Activated T-cell treated with anti-CD3 and anti-CD28 coated beads, Interleukin-2, amount 50 U/mL, for 48 hours (primary cell): ENCODE measurements at regions not wholly inside any gene's neighbourhood (a gene's known extent, or its start where the extent isn't known, plus 50 kb on each side); places are given as distances from the start of the nearest gene placed in this dataset.

Experiments
- DNase-seq, 2 experiments: peaks; one replicate each; pipeline ENCODE4 v3.0.0-alpha.2; 2020

GRCh38 chr14:89600950-89601826 is 184.2 kb upstream of the FOXN3 start:
- no peak for DNase-seq

GRCh38 chr14:89600029-89600428 is 183.0 kb upstream of the FOXN3 start:
- no peak for DNase-seq

- no peak for DNase-seq
Observed at GRCh38 chr14:89598548-89599186, 181.6 kb upstream of the FOXN3 start.

GRCh38 chr14:89592961-89593360 is 175.9 kb upstream of the FOXN3 start:
- DNase-seq = no peak

- no peak for DNase-seq
Observed at GRCh38 chr14:89589400-89590118, 172.5 kb upstream of the FOXN3 start.

- no peak for DNase-seq
Observed at GRCh38 chr14:89588840-89589296, 171.8 kb upstream of the FOXN3 start.

- DNase-seq = no peak
Observed at GRCh38 chr14:89588016-89588415, 171.0 kb upstream of the FOXN3 start.

- DNase-seq = no peak
Observed at GRCh38 chr14:89587136-89587420, 170.0 kb upstream of the FOXN3 start.

GRCh38 chr14:89586258-89587135 is 169.5 kb upstream of the FOXN3 start:
- no peak for DNase-seq

- no peak for DNase-seq
Observed at GRCh38 chr14:89578156-89578555, 161.1 kb upstream of the FOXN3 start.

- no peak for DNase-seq
Observed at GRCh38 chr14:89576960-89577359, 159.9 kb upstream of the FOXN3 start.

GRCh38 chr14:89576145-89576927 is 159.3 kb upstream of the FOXN3 start:
- no peak for DNase-seq

GRCh38 chr14:89575386-89576061 is 158.5 kb upstream of the FOXN3 start:
- no peak for DNase-seq

- no peak for DNase-seq
Observed at GRCh38 chr14:89574420-89574819, 157.4 kb upstream of the FOXN3 start.

- DNase-seq = no peak
Observed at GRCh38 chr14:89573399-89573657, 156.3 kb upstream of the FOXN3 start.

GRCh38 chr14:89572596-89573398 is 155.8 kb upstream of the FOXN3 start:
- no peak for DNase-seq

- DNase-seq = no peak
Observed at GRCh38 chr14:89571491-89571890, 154.5 kb upstream of the FOXN3 start.

- no peak for DNase-seq
Observed at GRCh38 chr14:89566644-89567415, 149.8 kb upstream of the FOXN3 start.

- DNase-seq = no peak
Observed at GRCh38 chr14:89566180-89566579, 149.1 kb upstream of the FOXN3 start.

GRCh38 chr14:89565607-89566006 is 148.6 kb upstream of the FOXN3 start:
- DNase-seq = no peak
